ENCODE measurements at regions not wholly inside any gene's neighbourhood (a gene's known extent, or its start where the extent isn't known, plus 50 kb on each side); places are given as distances from the start of the nearest gene placed in this dataset.

- intact Hi-C loops (cut with micrococcal nuclease; ENCODE audit: unreplicated experiment) = no loop called here
- H3K4me3 ChIP-seq (ENCODE audit: low read depth, low read length) = no peak overlapping the region
- Mint-ChIP-seq H3K36me3 (ENCODE audit: insufficient read depth, unreplicated experiment) (no peaks in the 10 kb centered on the region), H3K4me3 (ENCODE audit: unreplicated experiment) (no peak overlapping the region), H3K4me1 (ENCODE audit: low read depth, unreplicated experiment) (no peaks in the 10 kb centered on the region), H3K9me3 (ENCODE audit: unreplicated experiment) (peaks cover 27% of the 10 kb centered on the region), H3K27ac (ENCODE audit: unreplicated experiment) (no peak overlapping the region), H3K27me3 (ENCODE audit: insufficient read depth, unreplicated experiment) (peaks cover 3% of the 10 kb centered on the region)
- no peaks in the 10 kb centered on the region for H3K9me3 ChIP-seq
- H3K27me3 ChIP-seq (replicated peaks; ENCODE audit: control insufficient read depth, insufficient read depth, low read length) = no peaks in the 10 kb centered on the region
- no peak for TF ChIP-seq CTCF (IDR thresholded peaks at IDR 0.05; ENCODE audit: insufficient read depth in 1 of 2, low read depth in 1 of 2, low read length in 1 of 2, severe bottlenecking in 1 of 2, unreplicated experiment in 1 of 2)
- H3K4me1 ChIP-seq = no peaks in the 10 kb centered on the region
- ChIA-PET POLR2A (no interaction called here), CTCF (no interaction called here)
- no peaks in the 10 kb centered on the region for H3K36me3 ChIP-seq (ENCODE audit: control insufficient read depth, insufficient read depth, low read length)
- no TSS peak for BruUV-seq (replicated peaks)
- no peak for DNase-seq
These were observed 134.9 kb upstream of the THBS2 start for GRCh38 chr6:169388395-169389166.

- CTCF ChIA-PET = no interaction called here
- H3K9me3 Mint-ChIP-seq (ENCODE audit: unreplicated experiment) = peaks cover 27% of the 10 kb centered on the region
- Histone ChIP-seq H3K27me3 (replicated peaks; ENCODE audit: control insufficient read depth, insufficient read depth, low read length) (no peaks in the 10 kb centered on the region), H3K4me3 (ENCODE audit: low read depth, low read length) (no peak overlapping the region), H3K9me3 (no peaks in the 10 kb centered on the region), H3K36me3 (ENCODE audit: control insufficient read depth, insufficient read depth, low read length) (no peaks in the 10 kb centered on the region), H3K4me1 (no peaks in the 10 kb centered on the region)
- POLR2A ChIA-PET = no interaction called here
- peaks cover 3% of the 10 kb centered on the region for H3K27me3 Mint-ChIP-seq (ENCODE audit: insufficient read depth, unreplicated experiment)
- DNase-seq = no peak
- intact Hi-C loops (cut with micrococcal nuclease; ENCODE audit: unreplicated experiment) = no loop called here
- no peaks in the 10 kb centered on the region for H3K4me1 Mint-ChIP-seq (ENCODE audit: low read depth, unreplicated experiment)
- H3K4me3 Mint-ChIP-seq (ENCODE audit: unreplicated experiment) = no peak overlapping the region
- no TSS peak for BruUV-seq (replicated peaks)
- no peak overlapping the region for H3K27ac Mint-ChIP-seq (ENCODE audit: unreplicated experiment)
- TF ChIP-seq CTCF (IDR thresholded peaks at IDR 0.05; ENCODE audit: insufficient read depth in 1 of 2, low read depth in 1 of 2, low read length in 1 of 2, severe bottlenecking in 1 of 2, unreplicated experiment in 1 of 2) = no peak
- no peaks in the 10 kb centered on the region for H3K36me3 Mint-ChIP-seq (ENCODE audit: insufficient read depth, unreplicated experiment)
These were observed 134.2 kb upstream of the THBS2 start for GRCh38 chr6:169387809-169388383.

- no peak overlapping the region for H3K27ac Mint-ChIP-seq (ENCODE audit: unreplicated experiment)
- ChIA-PET POLR2A (no interaction called here), CTCF (no interaction called here)
- Histone ChIP-seq H3K4me3 (ENCODE audit: low read depth, low read length) (no peak overlapping the region), H3K9me3 (no peaks in the 10 kb centered on the region), H3K27me3 (replicated peaks; ENCODE audit: control insufficient read depth, insufficient read depth, low read length) (no peaks in the 10 kb centered on the region), H3K4me1 (no peaks in the 10 kb centered on the region), H3K36me3 (ENCODE audit: control insufficient read depth, insufficient read depth, low read length) (no peaks in the 10 kb centered on the region)
- no peaks in the 10 kb centered on the region for H3K36me3 Mint-ChIP-seq (ENCODE audit: insufficient read depth, unreplicated experiment)
- BruUV-seq (replicated peaks) = no TSS peak
- no peak overlapping the region for H3K4me3 Mint-ChIP-seq (ENCODE audit: unreplicated experiment)
- peaks cover 27% of the 10 kb centered on the region for H3K9me3 Mint-ChIP-seq (ENCODE audit: unreplicated experiment)
- DNase-seq = no peak
- intact Hi-C loops (cut with micrococcal nuclease; ENCODE audit: unreplicated experiment) = no loop called here
- TF ChIP-seq CTCF (IDR thresholded peaks at IDR 0.05; ENCODE audit: insufficient read depth in 1 of 2, low read depth in 1 of 2, low read length in 1 of 2, severe bottlenecking in 1 of 2, unreplicated experiment in 1 of 2) = no peak
- no peaks in the 10 kb centered on the region for H3K4me1 Mint-ChIP-seq (ENCODE audit: low read depth, unreplicated experiment)
- H3K27me3 Mint-ChIP-seq (ENCODE audit: insufficient read depth, unreplicated experiment) = peaks cover 3% of the 10 kb centered on the region
These were observed 132.9 kb upstream of the THBS2 start for GRCh38 chr6:169386411-169387057.

All from Caco-2 (cell line).